ENCODE measurements at regions not wholly inside any gene's neighbourhood (a gene's known extent, or its start where the extent isn't known, plus 50 kb on each side); places are given as distances from the start of the nearest gene placed in this dataset.

- TF ChIP-seq CTCF (IDR thresholded peaks at IDR 0.05; ENCODE audit: poor library complexity, severe bottlenecking) (no peak), SMC3 (conservative IDR thresholded peaks at IDR 0.05; ENCODE audit: poor library complexity) (no peak), EP300 (conservative IDR thresholded peaks at IDR 0.05; ENCODE audit: poor library complexity, severe bottlenecking) (no peak), EZH2 (IDR thresholded peaks at IDR 0.05; ENCODE audit: borderline replicate concordance, insufficient read depth, low read length, poor library complexity, severe bottlenecking) (no peak), POLR2AphosphoS5 (IDR thresholded peaks at IDR 0.05) (no peak), RAD21 (conservative IDR thresholded peaks at IDR 0.05) (no peak), REST (IDR thresholded peaks at IDR 0.05; ENCODE audit: borderline replicate concordance) (no peak), MXI1 (conservative IDR thresholded peaks at IDR 0.05; ENCODE audit: poor library complexity, severe bottlenecking) (no peak)
Observed at GRCh38 chr3:144643771-144644198, 672.2 kb downstream of the DIPK2A start.
